ENCODE measurements at regions not wholly inside any gene's neighbourhood (a gene's known extent, or its start where the extent isn't known, plus 50 kb on each side); places are given as distances from the start of the nearest gene placed in this dataset.

DNA sequence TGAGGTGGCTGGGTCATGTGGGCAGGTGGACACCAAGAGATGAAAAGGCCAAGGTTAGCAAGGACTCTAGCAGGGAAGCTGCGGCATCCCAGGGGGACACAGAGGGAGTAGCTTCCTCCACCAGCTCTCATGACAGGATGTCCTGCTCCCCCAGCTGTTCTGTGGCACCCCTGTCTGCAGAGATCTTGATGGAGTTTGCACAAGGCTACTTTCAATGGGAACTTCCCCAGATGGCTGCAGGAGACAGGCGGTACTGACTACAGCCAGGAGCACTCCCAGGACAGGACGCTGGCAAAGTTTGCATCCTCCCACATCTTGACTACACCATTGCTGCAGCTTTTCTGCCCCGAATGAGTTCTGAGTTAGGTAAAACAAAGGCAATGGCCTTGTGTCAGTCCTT lies 312.8 kb downstream of the TLE4 start:
- DNase-seq, result no peak

DNA sequence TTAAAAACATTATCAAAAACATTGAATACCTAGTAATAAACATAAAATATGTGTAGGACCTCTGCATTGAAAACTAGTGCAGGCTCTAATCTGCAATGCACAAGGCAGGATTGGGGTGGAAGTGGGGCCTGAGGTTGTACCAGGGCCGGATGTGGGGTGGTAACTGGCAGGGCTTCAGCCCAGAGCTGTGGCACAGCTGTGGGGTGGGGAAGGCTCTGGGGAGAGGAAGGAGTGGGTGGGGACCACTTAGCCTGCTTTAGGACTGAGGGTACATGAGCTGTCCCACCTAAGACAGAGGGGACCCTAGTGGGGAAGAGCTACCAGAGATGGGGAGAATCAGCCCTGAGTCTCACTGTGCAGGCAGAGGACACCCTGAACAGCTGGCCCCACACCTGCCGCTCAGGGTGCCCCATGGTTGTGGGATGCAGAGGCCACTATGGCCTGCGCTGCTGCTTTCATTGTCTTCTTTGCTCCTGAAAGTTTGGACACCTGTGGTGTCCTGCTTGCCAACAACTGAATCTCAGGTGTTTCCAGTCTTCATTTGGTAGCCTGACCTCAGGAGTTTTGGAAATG lies 311.4 kb downstream of the TLE4 start:
- no peak for DNase-seq

DNA sequence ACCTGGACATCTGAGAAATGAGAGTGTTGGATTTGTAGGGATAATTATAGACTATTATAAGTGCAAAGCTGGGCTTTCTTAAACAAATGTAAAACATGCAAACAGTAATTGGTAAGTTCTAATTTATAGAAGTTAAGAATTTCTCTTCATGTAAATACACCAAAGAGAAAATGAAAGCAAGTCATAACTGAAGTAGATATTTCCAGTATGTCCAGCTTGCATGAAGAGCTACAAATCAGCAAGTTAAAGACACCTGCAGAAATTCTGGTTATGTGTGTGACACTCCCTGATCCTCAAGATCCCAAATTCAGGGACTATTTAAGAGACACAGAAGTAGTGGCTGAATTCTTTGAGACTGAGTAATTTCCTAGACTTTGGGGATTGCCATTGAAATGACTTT lies 308.9 kb downstream of the TLE4 start:
- DNase-seq, result no peak

DNA sequence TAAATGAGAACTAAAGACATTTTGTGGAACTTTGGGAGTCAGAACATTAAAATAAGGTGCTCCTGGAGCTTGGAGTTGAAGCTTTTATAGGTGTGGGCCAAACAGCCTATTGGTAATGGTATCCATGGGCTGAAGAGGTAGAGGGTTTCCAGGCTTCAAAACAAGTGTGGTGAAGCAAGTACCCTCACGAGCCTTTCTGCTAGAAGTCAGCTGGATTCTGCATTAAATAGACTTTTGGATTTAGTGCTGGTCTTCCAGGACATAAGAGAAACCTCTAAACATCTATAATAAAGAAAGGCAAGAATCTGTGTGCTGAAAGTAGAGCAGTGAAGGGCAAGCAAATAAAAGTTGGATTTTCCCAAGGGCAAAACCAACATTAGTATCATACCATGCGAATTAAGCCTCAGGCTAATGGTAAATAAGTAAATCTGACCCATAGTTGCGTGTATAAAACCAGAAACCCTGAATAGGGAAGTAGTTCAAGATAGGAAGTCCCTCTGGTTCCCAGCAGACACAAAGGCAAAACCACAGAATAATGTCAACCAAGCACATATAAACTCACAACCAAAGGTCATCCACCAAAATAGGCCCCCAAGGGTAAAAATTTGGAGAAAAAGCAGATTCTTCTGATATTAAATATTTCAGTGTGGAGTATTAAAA lies 306.3 kb downstream of the TLE4 start:
- DNase-seq, result no peak

DNA sequence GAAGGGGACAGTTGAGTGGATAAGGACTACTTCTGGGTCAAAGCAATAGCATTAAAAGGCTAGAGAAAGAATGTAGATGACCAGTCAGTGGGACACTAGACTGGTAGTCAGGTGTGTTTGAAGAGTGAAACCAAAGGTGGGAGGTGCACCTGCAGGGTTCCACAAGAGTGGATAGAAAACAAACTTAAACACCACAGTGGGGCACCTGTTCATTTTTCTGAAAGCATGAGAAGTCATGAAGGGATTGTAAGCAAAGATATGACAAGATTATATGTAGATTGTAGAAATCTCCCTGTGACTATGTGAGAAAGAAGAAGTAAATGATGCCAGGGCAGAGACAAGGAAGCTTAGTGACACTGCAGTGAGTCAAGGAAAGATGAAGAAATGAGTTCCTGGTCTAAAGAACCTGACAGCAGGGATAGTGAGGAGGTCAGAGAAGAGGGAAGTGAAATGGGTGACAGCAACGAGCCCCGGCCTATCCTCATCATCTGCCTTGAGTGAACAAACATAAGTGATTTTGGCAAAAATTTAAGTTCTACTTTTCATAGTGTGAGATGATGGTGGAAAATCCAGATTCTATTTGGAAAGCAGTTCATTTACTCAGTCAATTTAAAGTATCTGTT lies 296.9 kb downstream of the TLE4 start:
- DNase-seq, result no peak

DNA sequence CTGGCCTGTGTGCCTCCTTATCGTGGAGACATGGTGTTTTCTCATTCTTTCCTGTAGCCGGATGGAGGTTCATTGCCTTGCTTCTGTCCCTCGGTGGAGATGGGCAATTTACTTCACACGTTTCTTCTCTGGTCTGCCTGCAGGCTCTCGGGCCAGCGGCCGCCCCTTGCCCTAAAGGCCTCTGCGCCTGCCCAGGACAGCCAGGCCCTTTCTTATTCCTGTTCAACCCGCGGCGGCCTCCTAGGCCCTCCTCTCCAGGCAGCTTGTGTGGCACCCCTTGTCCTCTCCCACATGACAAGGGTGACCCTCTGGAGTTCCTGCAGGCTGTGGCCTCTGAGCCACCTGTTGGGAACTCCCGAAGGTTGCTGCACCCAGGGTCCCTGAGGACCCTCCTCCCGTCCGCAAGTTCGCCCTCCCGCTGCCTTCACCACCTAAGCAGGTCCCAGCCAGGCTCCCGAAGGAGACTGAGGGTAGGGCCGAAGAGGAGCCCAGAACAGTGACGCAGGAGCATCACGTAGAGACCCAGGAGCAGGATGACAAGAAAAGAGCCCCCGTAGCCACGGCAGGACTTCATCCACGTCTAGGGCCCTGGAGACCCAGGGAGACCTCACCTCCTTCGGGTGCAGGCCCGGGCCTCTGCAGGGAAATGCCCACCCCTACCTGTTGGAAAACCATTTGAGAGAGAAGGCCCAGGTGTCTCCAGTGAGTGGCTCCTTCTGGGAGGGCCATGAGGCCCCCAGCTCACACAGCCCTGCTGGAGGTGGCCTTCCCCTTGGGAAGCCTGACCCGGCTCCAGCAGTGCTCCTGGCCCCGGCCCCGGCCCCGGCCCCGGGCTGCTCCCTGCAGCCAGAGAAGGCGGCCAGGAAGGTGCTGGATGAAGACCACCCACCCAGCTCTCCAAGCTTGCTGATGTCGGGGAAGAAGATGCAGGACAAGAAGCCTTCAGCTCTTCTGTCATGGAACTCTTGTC lies 291.4 kb downstream of the TLE4 start:
- no peak for DNase-seq

DNA sequence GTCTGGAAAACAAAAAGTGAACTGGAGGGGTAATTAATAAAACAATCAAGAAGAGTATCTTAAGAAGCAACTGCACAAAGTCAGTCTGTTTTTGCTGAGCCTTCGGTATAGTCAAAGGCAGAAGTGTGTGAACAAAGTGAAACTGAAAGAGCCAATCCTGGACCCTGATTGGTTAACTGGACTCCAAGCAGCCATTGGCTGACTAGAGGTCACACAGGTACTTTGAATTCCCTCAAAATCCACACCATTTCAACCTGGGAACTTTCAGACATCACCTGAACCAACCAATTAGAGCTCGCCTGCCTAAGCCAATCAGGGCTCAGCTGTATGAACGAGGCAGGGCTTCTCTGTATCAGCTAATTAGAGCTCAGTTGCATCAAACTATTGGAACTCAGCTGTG lies 286.7 kb downstream of the TLE4 start:
- no peak for DNase-seq

DNA sequence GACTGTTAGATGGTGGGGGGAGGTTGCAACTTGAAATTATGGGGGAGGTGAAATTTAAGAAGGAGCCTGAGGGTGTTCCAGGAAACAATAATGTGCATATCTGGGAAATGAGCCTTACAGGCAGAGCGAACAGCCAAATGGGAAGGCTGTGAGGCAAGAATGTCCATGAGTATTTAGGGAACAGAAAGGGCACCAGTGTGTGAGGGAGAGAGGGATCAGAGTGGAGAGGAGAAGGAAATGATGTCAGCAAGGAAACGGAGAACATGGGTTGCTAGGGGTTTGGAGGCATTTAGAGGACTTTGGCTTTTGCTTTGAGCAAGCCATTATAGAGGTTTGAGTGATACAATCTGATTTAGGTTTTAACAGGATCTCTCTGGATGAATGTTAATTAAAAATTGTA lies 285.4 kb downstream of the TLE4 start:
- DNase-seq, result no peak

DNA sequence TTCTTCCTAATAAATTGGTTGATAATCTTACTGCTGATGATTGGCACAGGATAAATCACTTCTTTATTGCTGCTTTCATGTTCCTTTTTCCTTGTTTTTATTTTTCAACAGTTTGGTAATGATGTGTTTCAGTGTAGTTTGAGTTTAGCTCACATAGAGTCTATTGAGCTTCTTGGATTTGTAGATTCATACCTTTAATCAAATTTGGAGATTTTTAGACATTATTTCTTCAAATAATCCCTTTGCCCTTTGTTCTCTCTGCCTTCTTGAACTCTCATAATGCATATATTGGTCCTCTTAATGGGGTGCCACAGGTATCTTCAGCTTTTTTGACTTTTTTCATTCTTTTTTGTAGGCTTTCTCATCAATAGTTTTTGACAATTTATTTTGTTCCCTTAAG lies 275.3 kb downstream of the TLE4 start:
- no peak for DNase-seq

DNA sequence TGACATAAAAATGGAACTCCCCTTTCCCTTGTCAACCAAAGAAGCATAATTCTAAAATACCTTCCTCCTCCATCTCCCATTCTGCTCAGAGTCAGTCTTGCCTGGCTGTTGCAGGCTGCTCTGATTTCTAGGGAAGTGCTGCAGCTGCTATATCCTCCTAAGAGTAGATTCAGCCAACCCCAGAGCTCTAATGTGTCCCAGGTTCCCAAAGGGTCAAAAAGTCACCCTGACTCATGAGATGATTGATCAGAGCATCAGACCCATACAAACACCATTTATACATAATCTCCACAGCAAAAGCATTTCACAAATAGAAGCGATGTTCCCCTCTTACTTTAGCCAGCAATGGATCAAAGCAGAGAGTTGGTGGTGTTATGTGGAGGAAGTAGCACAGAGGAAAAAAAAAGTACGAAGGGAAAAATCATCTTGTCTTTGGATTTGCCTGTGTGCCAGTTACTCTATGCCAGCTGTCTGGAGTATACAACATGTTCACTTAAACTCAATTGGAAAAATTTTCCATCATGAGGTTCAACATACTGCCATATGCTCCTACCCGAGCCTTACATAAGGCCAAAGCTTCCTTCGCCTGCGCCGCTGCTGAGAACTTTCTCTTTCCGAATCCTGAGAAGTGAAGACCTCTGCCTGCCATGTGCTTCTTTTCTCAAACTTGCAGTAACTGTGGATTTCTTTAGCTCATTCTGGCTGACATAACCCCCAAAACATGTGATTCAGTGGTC lies 258.0 kb downstream of the TLE4 start:
- DNase-seq, result no peak

DNA sequence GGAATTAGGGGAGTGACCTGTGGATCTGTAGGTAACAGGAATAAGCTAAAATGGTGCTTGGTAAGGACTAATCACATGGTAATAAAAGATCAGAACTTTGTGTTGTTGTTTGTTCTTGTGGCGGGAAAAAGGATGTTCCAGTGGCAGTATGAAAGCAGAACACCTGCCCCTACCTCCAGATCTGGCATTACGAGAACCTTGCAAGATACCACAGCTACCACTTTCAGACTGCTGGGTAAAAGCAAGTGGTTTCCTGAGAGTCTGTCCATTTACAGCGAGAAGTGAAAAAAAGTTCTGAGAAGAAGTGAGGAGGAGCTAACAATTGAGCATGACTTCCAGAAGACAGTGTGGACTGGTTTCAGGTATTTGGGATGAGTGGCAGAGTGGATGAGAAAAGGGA lies 252.5 kb downstream of the TLE4 start:
- DNase-seq, result no peak

DNA sequence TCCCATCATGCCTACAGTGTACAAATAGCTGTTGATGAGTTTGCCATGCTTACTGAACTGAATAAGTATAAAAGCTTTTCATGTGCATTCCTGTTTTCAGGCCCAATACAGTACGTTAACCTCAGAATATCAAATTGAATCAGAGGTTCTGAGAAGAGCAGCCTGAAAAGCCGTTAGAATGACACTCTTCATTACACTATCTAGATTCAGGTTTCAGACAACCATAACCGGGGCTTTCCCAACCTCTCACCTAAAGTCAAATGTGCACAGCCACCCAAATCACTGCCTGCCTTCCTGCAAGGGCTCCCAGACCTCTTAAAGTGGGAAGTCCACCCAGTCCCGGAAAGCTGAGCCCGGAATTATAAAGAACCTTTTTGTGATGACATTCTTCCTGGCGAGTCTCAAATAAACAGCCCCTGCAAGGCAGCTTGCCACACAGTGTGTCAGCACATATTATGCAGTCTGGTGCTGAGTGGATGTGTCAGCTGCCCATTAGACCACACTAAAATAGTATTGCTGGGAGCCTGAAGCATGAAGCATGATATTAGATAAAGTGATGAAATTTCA lies 245.8 kb downstream of the TLE4 start:
- no peak for DNase-seq

DNA sequence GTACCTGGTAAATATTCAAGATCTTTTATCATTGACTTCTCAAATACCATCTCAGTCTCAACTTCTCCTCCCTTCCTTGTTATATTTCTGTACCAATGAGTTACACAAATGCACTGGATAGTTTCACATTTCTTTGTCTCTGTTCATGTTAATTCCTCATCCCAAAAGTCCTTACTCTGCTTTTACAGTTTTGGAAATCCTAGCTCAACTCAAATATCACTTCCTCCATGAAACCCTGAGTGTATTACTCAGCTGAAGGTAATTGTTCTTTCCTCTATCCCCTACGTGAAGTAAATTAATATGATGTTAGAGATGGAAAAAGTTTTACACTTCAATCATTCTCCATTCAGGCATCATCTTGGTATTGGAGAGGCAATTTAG lies 241.5 kb downstream of the TLE4 start:
- DNase-seq, result no peak

DNA sequence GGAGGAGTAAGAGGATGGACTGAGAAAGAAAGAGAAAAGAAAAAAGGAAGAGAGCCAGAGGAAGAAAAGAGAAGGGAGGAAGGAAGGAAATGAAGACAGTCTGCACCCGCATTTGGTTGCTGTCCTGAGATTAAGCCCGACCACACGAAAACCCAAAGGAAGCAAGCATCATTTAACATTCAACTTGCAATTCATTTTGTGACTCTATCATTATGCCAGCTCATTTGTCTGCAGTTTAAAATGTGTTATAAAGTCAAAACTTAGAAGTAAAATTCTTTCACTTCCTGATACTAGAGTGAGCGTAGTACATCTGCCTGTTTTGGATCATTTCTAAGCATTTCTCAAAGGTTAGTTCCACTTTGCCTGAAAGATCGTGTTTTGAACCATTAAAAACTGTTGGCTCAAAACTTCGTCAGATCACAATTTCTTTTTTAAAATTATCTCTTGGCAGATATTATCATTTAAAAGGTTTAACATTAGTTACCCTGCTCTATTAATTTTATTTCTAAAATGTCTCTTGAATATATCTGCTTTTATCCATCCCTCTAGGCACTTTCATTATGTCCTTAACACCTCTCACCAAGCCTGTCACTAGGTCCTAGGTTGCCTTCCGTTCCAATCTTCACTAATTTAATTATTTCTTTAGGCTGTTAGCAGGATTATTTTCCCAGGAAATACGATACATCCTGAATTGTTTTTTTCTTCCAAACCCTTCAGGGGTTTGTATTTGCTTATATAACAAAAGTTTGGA lies 240.9 kb downstream of the TLE4 start:
- no peak for DNase-seq

DNA sequence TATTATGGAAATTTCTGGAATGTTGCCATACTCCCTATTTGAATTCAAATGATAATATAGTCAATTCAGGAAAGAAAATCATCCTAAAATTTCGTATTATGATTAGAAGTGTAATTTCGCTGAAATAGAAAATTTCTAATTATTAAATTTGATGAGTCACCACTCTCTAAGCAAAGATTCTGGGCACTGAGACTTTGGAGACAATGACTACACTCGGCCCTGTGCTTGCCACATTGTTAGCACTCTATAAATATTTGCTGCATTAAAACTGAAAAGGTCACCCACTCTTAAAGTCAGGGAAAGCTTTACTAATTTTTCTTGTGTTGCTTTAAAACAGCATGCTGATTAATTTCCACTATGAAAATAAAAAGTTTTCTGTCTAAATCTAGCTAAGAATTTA lies 240.3 kb downstream of the TLE4 start:
- no peak for DNase-seq

DNA sequence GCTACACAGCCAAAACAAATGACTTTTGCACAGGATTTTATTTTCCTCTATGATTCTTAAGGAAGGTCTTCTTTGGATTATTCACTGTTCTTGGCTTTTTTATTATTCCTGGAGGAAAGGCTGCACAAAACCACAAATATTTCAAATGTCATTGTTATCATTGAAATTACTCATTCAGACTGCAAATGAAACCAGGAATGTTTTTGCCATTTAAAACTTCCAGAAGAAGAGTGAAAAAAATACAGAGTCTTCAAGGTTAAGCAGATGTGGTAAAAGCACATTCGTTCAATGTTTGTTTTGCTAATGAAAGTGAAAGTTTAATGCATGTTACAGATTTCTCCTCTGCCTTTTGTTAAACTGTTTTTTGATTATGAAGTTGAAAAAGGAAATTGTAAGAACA lies 238.2 kb downstream of the TLE4 start:
- DNase-seq, result no peak

DNA sequence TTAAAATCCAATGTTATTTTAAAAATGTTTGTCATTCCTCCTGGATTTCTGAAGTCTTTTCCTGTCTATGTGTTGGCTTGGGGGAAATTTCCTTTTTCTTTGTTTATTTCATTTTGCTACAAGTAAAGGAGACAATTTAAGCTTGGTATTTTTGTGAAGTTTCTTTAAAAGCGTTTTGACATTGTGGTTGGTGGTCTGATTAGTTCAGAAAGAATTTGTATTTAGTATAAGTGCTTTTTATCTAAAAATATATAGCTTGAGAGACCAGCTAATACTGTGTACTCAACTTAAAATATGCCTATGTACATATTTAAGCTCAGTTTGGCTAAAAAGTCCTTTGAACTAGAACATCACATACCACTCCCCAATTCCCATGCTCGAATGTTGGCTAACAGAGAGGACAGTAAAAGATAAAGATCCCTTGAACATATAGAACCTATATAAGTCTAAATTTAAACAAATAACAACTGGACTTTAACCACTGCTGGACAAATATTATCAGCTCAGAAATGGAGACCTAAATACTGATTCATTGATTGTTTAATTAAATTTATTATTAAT lies 237.6 kb downstream of the TLE4 start:
- DNase-seq, result no peak

DNA sequence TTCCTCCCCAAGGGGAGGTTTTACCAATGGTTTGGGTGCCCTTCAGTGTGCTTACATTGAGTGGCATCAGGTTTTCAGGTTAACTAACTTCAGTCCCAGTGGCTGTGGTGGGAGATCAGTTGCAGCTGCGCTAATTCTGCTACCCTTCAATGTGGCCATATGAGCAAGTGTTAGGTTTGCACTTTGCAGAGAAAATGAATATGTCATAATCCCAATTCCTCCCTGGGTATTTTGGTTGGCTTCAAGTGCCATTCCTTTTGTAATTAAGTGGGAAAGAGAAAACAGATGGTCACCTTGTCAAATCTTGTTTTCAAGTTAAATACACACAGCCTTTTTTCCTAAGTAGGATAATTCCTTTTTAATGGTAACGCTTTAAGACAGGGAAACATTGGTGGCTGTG lies 236.2 kb downstream of the TLE4 start:
- DNase-seq, result no peak

DNA sequence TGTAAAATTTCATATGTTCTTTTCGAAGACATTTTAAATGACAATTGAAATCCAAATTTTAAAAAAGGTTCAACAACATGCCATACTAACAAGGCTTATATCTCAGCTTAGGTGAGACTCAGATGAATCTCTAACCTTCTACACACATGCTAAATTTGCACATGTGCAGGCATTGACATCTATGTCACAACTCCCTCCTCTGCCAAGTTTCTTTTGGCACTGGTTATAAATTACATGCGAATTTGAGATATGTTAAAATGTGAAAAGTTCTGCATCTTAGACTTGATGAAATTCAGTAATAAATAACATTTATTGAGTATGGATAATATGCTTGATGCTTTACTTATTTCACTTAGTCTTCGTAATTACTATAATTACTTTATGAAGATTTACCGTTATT lies 234.3 kb downstream of the TLE4 start:
- DNase-seq, result no peak

DNA sequence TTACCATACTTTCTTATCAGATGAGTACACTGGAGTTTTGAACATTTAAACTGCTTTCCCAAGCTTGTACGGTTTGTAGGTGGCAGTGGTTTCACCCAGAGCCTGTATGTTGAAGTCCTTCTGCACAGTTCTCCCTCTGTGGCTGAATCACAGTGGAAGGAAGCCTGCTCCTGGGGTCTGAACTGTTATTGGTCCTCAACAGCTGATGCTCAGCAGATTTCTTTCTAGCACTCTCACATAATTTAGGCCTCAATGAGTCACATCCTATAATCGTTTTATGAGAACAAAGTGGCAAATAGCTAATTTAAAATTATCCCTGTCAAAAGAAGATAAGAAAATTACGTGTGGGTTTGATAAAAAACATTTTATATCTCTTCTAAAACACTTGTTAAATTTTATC lies 229.7 kb downstream of the TLE4 start:
- DNase-seq, result no peak

DNA sequence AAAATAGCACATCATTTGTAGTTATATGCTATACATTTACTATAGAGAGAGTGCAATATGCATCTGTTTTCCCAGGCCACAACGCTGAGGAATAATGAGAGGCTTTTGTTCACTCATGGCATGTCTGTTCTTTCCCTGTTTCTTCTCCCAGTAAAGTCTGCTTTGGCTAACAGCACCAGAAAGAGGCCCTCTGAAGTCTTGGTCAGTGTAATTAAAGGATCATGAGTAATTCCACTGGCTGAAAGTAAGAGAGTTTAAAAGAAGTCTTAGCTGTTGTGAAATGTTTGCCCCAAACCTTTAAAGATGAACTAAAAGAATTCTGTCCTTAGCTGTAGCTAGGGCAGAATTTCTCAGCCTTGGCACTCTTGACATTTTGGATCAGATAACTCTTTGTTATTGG lies 228.8 kb downstream of the TLE4 start:
- no peak for DNase-seq
